Right renal pelvis (tissue), 4 donors: ENCODE measurements at regions not wholly inside any gene's neighbourhood (a gene's known extent, or its start where the extent isn't known, plus 50 kb on each side); places are given as distances from the start of the nearest gene placed in this dataset.

Source experiments
- DNase-seq, 4 donors: peaks; one replicate each; pipeline ENCODE4 v3.0.0-alpha.2; 2013; ENCODE audit warnings: low read depth in 4 of 4, low spot score in 3 of 4, missing footprints in 1 of 4

DNA sequence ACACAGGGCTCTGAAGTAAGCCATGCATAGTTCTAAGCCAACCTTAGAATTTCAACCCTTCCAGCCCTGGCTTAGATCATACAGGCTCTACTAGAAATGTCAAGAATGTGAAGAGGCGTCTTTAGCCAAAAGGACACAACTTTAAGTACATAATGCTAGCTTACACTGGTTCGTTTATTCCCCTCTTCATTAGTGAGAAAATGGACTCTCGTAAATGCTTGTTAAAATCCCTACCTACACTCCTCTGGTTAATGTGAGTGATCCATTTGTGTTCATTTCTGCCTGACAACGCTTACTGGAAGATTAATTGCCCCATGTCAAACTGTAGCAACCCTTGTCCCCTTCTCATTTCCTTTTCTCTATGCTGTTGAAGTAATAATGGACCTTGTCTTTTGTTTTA, 149.3 kb upstream of the POU5F2 start:
- DNase-seq, result no peak

- no peak for DNase-seq
Observed at GRCh38 chr5:93887678-93888077, 146.3 kb upstream of the POU5F2 start.

DNA sequence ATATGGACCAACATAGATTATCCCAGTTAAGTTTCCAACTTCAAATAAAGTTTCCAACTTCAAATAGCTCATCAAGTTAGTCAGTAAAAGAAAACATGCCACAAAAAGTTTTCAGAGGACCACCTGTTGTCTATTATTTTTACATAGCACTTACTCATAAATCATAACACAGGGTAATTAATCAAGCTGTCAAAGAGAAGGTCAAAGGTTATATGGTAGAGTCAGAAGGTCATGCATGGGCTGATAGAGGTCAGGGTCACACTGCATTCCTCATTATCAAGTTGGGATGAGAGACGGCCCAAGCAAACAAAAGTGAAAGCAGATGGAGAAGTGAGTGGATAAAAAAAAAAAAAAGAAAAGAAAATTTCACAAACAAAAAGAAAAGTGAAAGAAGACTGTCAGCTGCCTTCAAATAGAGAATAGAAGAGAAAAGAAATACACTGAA, 145.5 kb upstream of the POU5F2 start:
- no peak for DNase-seq

DNA sequence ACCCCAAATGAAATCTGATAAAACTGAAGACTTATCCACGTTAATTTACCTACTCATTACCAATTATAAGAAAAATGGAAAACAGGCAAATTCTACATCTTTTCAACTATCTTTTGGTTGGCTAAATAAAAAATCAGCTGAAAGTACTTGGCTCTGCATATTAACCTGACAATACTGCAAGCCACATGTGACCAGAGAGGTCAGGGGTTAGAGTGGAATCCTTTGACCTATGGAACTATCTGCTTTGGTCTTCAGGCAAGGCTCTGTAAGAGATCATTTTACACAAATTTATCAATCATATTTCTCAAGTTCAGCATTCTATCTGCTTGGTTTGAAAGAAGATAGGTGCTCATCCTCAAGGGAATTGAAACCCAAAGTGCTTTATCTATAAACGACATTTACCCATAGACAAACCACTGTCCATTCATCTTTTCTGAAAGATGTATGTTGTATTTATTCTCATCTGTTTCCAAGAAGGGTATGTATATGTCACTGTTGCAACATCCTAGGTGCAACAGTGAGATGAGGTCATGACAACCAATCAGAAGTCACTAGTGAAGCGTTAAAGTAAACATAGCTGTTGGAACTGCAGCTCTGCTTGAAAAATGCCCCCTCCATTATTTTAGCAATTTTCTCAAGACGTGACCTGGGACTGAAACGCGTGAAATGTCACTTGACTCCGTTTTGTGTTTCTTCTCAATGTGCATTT, 144.9 kb upstream of the POU5F2 start:
- DNase-seq, result no peak

DNA sequence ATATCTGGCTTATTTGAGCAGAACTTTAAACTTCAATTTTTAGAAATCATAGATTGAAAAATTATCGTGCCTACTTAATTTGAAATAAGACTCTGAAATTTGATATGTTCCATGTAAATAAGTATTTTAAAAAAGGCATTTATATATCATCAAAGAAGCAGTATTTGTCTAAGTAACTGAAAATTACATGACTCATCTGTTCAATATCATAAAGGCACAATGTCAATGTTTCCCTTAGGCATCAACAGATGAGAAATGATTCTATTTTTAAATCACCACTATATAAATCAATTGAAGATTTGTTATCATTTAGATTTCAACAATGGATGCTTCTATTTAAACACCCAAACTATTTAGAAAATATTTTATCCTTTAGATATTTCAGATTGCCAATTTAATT, 142.9 kb upstream of the POU5F2 start:
- no peak for DNase-seq

- DNase-seq, result no peak
Observed at GRCh38 chr5:93883459-93883858, 142.1 kb upstream of the POU5F2 start.

DNA sequence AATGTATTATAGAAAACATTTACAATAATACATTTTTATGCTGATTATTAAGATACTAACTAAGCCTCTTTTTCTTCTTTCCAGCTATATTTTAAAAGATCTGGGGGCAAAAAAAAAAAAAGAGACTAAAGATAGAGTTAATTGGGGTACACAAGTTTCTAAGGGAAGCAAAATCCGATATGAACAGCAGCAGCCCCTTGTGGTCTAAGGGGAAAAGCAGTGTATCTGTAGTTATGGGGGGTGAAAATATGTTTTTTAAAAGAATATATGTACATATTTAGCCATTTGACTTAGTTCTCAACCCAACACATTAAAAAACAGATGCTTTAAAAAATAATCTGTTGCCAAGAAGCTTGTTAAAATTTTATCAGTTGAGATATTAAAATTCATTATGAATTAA, 134.3 kb upstream of the POU5F2 start:
- DNase-seq, result no peak

GRCh38 chr5:93874491-93874890, 133.1 kb upstream of the POU5F2 start:
- DNase-seq, result no peak

DNA sequence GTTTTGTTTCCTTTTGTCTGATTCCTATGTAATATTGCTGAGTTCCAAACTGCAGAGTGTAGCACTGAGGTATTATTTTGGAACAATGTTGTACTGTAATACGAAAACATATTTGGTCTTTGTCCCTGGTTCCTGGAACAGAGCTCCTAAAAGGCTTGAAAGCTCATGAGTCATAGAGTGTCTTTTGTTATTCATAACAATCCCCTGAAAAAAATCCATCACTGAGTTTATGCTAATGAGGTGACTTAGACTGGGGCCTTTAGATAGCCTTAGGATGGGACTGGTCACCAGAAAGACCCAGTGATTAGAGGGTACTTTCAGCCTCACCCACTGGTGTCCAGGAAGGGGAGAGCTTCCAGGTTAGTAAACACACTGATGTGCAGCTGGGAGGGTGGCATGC, 132.7 kb upstream of the POU5F2 start:
- no peak for DNase-seq

DNA sequence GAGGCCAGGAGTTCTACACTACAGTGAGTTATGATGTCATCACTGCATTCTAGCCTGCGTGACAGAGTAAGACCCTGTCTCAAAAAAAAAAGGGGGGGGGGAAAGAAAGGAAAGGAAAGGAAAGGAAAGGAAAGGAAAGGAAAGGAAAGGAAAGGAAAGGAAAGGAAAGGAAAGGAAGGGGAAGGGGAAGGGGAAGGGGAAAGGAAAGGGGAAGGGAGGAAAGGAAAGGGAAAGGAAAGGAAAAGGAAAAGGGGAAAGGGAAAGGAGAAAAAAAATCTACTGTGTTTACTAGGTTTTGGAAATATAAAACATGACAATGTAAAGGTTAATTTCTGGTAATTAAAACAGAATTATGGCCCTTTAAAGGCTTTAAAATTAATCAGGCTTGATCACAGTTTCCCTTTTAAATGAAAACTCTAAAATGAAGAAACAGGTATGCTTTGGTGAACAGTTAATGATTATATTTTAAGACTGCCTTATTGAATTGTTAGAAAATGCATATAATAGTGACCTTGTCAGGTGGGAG, 131.9 kb upstream of the POU5F2 start:
- no peak for DNase-seq

DNA sequence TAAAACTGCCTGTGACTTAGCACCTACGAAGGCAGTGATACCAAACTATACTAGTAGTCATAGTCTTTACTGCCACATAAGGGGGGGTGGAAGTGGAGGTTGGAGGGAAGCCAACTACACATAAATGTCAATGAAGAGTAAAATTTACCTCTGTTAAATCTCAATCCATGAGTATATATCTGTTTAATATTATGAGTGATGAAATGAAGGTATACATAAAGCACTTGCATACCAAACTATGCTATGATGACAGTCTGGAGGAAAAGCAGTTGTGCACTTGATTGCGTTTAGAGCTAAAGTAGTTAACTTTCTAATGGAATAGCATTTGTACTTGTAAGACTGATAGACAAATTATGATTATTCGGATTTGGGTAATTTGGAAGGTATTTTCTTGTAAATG, 129.2 kb upstream of the POU5F2 start:
- DNase-seq, result no peak

- DNase-seq, result no peak
Observed at GRCh38 chr5:93868851-93869250, 127.5 kb upstream of the POU5F2 start.

DNA sequence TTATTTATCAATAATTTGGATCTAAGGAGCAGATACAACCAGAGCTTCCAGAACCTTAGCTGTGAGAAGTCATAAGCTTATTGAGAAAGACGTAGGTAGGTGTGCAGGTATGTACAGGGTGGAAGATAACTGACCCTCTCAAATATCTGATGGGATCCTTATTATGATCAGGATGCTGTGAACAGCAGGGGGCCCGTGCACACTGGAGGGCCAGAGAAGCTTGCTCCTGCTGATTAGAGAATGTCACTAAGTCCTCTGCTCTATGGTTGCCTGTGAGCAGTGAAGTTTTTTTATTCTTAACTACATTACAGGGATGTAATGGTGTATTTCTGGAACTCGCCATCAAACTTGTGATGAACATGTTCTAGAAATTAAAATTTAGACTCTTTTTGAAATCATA, 108.9 kb upstream of the POU5F2 start:
- DNase-seq, result no peak

DNA sequence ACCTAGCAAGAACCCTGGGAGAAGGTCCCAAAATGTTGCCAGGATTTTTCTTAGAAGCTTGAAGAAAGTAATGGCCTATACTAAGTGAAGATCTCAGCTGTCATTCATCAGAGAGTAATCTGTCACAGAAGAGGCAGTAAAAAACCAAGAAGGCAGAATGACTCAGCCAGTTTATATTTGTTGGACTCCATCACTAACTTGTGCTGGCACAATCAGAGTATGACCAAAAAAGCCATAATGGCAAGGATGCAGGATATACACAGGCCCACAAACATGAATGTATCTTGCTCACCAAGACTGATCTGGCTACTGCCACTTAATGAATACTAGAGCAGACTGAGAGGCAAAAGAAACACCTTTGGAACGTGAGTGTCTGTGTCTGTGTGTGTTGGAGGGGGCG, 104.0 kb upstream of the POU5F2 start:
- no peak for DNase-seq

DNA sequence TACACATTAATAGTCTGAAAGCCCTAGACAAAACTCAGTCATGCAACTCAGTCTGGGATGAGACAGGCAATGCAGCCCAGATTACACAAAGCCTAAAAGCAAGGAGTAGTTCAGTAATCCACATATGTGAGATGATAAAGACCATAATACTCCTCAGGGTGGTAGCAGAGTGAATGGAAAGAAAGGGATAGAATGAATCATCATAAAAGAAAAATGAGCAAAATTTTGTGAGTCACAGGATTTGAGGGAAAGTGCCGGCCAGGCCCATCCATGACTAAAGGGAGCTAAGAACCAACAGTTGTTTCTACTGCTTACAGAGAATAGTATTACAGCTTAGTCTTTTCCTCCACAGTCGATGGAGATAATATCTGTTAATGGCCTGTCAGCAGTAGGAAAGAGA, 90.0 kb upstream of the POU5F2 start:
- no peak for DNase-seq

- DNase-seq, result no peak
Observed at GRCh38 chr5:93830893-93831292, 89.5 kb upstream of the POU5F2 start.

GRCh38 chr5:93829346-93829745, 87.9 kb upstream of the POU5F2 start:
- no peak for DNase-seq

- DNase-seq, result no peak
Observed at GRCh38 chr5:93821891-93822415, 80.6 kb upstream of the POU5F2 start.

DNA sequence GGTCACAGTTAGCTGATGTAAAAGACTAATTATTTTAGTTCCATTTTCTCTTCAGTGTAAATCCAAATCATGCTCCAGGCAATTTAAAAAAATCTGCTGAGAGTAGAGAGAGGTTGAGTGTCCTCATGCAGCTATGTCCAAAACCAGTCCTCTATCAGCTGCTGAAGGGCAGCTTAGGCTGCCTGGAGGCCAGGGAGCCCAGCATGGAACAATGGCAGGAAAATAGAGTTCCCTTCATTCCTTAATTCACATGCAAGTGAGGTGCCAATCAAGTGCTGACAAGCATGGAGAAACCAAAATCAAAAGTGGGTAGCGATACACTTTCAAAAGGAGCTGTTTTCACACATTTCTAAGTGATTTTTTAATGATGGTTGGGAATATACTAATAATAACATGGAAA, 78.3 kb upstream of the POU5F2 start:
- no peak for DNase-seq

GRCh38 chr5:93810780-93811179, 69.4 kb upstream of the POU5F2 start:
- DNase-seq, result no peak

DNA sequence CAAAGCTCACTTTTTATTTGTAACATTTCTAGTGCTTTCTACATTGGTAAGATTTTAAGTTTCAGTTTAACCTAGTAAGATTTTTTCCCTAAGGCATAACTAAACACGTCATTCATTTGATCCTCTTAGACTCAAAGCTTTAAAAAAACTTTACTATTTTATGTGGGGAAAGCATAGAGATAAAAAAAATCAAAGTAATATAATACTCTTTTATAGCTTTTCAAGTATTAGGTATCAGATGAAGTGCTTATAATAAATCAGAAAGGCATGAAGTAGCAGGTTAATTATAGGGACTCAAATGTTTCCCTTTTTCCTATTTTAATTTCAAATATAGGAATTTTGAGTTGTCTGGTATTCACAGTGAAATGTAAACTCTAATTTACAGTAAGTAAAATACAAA, 68.0 kb upstream of the POU5F2 start:
- no peak for DNase-seq

DNA sequence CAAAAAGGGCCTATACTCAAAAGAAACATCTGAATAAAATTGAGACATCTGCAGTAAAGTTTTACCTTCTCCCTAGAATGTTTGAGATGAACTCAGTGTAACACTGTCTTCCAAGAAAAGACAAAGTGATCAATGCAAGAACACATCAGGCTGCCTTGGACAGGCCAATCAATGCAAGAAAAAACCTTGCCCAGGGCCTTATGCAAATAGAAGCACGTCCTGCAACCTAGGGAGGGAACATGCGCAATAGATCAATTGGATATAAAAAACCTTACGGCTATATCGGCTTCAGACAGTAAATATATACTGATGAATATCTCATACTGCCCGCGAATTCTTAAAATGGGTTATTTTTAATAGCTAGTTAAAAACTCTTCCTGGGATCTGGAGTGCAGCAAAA, 66.4 kb upstream of the POU5F2 start:
- DNase-seq, result no peak
